GM12892 (cell line): ENCODE measurements at regions not wholly inside any gene's neighbourhood (a gene's known extent, or its start where the extent isn't known, plus 50 kb on each side); places are given as distances from the start of the nearest gene placed in this dataset.
A peak's percentile ranks its signal among the peaks of the same experiment; 100 is the strongest.

Source experiments
- DNase-seq: peaks from one replicate; pipeline ENCODE4 v3.0.0; 2011; ENCODE audit not compliant: insufficient read length
- FAIRE-seq: peaks from 2 replicates; lab custom pipeline; 2011; peaks lifted over from hg19 to GRCh38; lab: Jason Lieb, UNC
- POLR2A ChIP-seq: IDR thresholded peaks from 2 replicates; pipeline ENCODE4 v1.6.1; 2011; ENCODE audit warnings: low read depth, low read length, control low read depth
- POLR2AphosphoS5 ChIP-seq: IDR thresholded peaks from 2 replicates; pipeline ENCODE4 v1.6.1; 2011; ENCODE audit warnings: low read depth, low read length, control low read depth
- TAF1 ChIP-seq: IDR thresholded peaks from 2 replicates; pipeline ENCODE4 v1.6.1; 2011; ENCODE audit warnings: low read depth, mild to moderate bottlenecking, control low read depth, low read length, borderline replicate concordance

GRCh38 chr1:199273837-199274379 is 635.1 kb downstream of the PTPRC start:
- FAIRE-seq (peak; percentile 38), DNase-seq (no peak)
- TF ChIP-seq POLR2AphosphoS5: no peak
- TF ChIP-seq POLR2A: no peak
- TF ChIP-seq TAF1: no peak

DNA sequence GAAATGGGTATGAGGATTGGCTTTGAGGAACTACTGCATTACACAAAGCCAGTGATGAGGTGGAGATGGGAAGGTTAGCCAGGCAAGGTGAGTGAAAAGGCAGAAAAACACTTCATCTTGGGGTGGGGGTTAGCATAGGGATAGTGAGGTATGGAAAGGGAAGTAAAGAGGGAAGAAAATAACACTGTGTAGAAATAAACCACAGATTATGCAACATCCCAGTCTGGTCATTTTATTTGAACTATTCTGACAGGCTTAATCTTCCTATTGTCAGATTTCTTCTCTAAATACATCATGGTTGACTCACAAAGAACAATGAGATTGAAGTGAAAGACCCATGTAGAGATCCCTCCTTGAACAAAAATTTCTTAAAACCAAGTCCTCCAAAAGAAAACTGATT is 640.2 kb downstream of the PTPRC start:
- DNase-seq (no peak), FAIRE-seq (no peak)
- no peak for TF ChIP-seq POLR2AphosphoS5
- TF ChIP-seq TAF1: no peak
- TF ChIP-seq POLR2A: no peak

DNA sequence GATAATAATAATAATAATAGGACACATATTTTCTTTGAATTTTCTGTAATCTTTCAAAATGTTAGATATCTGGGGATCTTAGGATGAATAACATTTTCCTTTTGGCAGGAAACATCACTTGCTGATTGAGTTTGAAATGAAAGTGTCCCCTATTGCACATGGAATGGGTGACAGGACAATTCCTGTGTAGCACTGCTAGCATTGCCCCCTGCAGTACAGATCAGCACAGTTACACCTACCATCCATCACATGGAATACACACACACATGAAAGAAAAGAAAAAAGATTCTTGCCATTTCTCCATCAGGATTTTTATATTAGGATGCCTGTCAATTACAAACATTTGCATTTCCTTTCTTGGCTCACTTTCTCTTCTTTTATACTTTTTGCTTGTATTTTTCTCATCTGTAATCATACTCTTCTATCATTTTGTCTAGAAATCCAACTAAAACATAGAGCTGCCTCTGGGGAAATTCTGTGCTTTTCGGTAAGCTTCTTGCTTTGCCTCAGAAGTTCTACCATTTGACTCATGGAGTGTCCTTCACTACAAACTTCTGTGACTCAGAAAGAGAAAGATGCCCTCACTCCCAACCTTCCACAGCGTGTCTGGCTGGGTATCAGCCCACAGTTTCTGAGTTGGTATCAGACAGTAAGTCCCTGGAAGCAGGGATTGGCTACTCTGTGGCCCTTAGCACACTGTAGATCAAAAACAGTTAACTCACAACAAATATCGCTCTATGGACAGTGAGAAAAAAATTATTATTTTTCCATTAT is 641.2 kb downstream of the PTPRC start:
- TF ChIP-seq TAF1: no peak
- FAIRE-seq (no peak), DNase-seq (no peak)

- DNase-seq: no peak
- FAIRE-seq: peak; percentile 38
- TF ChIP-seq POLR2A: no peak
- no peak for TF ChIP-seq TAF1
Measured at GRCh38 chr1:199282751-199283305, 644.0 kb downstream of the PTPRC start.

DNA sequence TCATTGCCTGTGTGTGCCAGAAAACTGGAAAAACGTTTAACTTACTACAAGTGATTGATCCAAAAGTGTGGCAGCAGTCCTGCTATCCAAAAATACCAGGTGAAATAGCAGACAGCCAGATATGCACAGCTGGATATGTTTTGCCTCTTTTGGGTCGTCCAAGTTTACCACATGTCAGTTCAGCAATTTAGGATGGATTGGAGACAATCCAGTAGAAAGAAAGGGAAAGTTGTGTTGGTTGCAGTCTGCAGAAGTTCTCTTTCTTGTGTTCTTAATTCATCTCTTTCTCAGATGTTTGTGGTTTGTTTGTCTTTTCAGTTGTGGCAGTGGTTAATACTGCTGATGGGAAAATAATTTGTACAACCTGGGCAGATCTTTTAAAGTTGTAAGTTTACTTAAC is 645.0 kb downstream of the PTPRC start:
- DNase-seq: no peak
- peak; percentile 42 for FAIRE-seq
- TF ChIP-seq POLR2A (no peak), TAF1 (no peak), POLR2AphosphoS5 (no peak)

DNA sequence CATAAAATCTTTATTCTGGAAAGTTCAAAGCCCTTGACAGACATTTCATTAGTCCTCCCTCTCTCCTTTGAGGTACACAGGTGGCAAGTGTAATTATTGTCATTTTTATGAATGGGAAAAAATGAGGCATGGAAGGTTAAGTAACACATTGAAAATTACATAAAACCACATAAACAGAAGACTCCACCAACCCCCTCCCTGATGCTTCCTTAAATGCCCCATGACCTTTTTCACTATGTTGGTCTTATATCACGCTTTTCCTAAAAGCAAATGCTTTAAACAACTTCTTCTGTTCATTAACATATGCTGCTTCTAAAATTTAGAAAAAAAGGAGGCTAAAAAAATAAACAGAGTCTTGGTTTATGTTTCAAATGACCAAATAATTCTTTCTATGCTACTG is 648.4 kb downstream of the PTPRC start:
- no peak for FAIRE-seq
- TF ChIP-seq POLR2A: no peak
- no peak for TF ChIP-seq TAF1
- no peak for TF ChIP-seq POLR2AphosphoS5
- DNase-seq: no peak

GRCh38 chr1:199287647-199288046 is 648.8 kb downstream of the PTPRC start:
- TF ChIP-seq TAF1 (no peak), POLR2AphosphoS5 (no peak), POLR2A (no peak)
- FAIRE-seq: no peak
- DNase-seq: no peak

DNA sequence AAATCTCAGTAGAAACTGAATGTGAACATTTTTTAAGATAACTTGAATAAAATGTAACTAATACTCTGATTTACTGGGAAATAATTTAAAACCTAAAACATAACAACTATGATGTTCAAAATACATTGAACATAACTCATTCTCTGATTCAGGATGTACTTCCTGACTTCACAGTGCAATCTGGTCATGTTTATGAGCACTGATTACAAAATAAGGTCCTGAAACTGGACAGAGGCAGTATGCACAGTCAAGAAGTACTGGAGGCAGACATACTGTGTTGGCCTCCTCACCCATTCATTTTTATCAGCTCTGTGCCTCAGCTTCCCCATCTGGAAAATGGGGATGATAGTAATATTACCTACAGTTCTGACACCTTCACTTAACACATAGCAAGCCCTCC is 651.3 kb downstream of the PTPRC start:
- DNase-seq (no peak), FAIRE-seq (no peak)
- TF ChIP-seq POLR2AphosphoS5: no peak
- TF ChIP-seq TAF1: no peak
- TF ChIP-seq POLR2A: no peak

- FAIRE-seq: no peak
- DNase-seq: no peak
- no peak for TF ChIP-seq TAF1
- TF ChIP-seq POLR2A: no peak
- no peak for TF ChIP-seq POLR2AphosphoS5
Measured at GRCh38 chr1:199291022-199291740, 652.3 kb downstream of the PTPRC start.

GRCh38 chr1:199292896-199293295 is 654.1 kb downstream of the PTPRC start:
- DNase-seq: no peak
- no peak for FAIRE-seq
- no peak for TF ChIP-seq POLR2AphosphoS5
- TF ChIP-seq TAF1: no peak
- TF ChIP-seq POLR2A: no peak

GRCh38 chr1:199295107-199295506 is 656.3 kb downstream of the PTPRC start:
- FAIRE-seq (no peak), DNase-seq (no peak)

GRCh38 chr1:199297174-199297573 is 658.3 kb downstream of the PTPRC start:
- no peak for FAIRE-seq
- TF ChIP-seq TAF1 (no peak), POLR2AphosphoS5 (no peak), POLR2A (no peak)

More at GRCh38 chr1:199295107-199295506, 656.3 kb downstream of the PTPRC start:
- TF ChIP-seq POLR2AphosphoS5 (no peak), TAF1 (no peak), POLR2A (no peak)

DNA sequence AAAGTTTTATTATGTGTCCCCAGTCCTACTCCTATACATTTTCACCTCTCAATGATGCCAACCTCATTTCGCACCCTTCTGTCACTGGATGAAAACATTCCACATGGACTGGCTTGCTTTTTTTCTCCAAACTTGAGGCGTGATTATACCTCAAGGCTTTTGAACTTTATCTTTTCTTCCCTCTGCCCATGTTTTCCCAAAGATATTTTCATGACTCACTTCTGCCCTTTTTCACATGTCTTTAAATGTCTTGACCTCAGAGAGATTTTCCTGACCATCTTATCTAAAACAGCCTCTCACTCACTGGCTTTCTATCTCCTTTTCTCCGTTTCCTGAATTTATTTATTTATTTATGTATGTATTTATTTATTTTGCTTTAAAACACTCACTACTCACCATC is 659.0 kb downstream of the PTPRC start:
- TF ChIP-seq POLR2A: no peak
- TF ChIP-seq TAF1: no peak
- no peak for TF ChIP-seq POLR2AphosphoS5
- no peak for FAIRE-seq
- DNase-seq: no peak

More at GRCh38 chr1:199297174-199297573, 658.3 kb downstream of the PTPRC start:
- DNase-seq: no peak
